GM18502 (cell line): ENCODE measurements at regions not wholly inside any gene's neighbourhood (a gene's known extent, or its start where the extent isn't known, plus 50 kb on each side); places are given as distances from the start of the nearest gene placed in this dataset.
A peak's percentile ranks its signal among the peaks of the same experiment; 100 is the strongest.
"Not testable (repeated sequence)": the region's sequence is repeated elsewhere in the genome, so short reads cannot be mapped to it uniquely, and the experiment has no call there.

Source experiments
- ATAC-seq: cut with Tn5 transposase; IDR thresholded peaks from one replicate; pipeline ENCODE4 v1.9.1; 2021; ENCODE audit warnings: mild to moderate bottlenecking; ENCODE audit not compliant: unreplicated experiment, poor library complexity

DNA sequence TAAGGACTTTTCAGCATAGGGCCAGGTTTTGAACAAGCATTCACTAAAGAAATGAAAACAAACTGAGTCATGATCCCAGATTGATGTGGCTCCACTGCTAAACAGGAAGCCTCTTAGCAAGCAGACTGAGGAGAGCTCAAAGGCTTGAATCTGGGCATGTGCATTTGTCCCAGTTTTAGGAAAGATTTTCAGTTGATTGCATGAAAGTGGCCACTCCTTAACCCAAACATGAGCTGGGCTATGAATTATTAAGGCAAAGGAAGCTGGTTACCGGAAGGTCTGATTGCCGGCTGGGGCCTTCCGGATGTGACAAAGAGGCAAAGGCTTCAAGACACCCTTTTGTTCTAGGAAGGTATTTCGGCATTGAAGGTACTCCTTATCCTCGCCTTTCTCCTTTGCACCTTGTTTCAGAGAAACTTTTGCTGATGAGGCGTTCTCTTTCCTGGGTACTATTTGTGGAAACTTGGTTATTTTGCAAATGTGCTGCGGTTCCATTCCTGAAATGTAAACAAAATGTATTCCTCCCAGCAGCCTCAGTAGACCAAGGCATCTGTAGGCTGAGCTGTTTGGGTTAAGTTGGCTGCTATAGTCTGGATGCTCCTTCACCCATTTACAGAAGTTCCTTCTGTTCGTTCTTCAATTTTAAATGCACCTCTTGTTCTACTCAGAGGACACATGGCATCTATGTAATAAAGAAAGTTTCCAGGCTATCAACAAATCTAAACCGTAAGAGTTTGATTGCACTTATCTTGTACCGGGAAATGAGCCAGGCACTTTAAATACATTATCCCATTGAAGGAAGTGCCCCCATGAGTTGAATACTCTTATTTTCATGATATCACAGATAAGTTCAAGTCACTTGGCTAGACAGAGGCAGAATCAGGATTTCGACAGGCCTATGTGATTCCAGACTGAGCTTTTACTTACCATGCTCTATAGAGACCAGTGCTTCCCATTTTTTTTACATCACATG is 115.6 kb upstream of the METAP2 start:
- no peak for ATAC-seq

DNA sequence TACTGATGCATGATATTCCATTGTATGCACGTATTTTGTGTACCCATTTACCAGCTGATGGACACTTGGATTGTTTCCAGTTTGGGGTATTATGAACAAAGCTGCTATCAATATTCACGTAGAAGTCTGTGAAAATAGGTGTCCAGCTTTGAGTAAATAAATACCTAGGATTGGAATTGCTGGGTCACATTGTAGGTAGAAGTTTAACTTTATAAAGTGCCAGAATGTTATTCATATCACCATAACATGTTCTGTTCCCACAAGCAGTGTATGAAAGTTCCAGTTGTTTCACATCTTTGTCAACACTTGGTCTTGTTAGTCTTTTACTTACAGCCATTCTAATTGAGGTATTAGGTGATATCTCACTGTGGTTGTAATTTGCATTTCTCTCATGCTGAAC is 108.0 kb upstream of the METAP2 start:
- no peak for ATAC-seq

DNA sequence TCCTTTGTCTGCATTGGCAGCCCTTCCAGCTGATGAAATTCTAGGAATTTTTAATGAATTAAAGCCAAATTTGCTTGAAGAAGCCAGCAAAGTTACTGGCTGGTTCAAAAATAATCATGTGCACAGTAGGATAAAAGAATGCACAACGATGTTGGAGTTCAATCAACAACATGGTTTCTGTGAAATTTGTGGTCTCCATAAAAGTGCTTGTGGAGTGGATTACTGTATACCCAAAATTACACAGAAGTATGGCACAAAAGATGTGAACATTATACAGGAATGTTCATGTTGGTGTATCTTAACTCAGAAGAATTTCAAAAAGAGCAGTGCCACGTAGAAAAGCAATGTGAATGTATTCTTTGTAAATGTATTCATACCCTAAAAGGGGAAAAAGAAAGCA is 105.0 kb upstream of the METAP2 start:
- no peak for ATAC-seq

DNA sequence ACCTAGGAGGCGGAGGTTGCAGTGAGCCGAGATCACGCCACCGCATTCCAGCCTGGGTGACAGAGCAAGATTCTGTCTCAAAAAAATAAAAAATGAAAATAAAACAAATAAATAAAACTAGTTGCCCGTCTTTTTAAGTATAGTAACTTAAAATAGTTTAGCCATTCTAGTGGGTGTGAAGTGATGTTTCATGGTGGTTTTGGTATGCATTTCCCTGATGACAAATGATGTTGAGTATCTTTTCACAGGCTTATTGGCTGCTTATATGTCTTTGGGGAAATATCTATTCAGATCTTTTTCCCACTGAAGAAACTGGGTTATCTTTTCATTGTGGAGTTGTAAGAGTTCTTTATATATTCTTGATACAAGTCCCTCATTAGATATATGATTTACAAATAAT is 102.4 kb upstream of the METAP2 start:
- no peak for ATAC-seq

DNA sequence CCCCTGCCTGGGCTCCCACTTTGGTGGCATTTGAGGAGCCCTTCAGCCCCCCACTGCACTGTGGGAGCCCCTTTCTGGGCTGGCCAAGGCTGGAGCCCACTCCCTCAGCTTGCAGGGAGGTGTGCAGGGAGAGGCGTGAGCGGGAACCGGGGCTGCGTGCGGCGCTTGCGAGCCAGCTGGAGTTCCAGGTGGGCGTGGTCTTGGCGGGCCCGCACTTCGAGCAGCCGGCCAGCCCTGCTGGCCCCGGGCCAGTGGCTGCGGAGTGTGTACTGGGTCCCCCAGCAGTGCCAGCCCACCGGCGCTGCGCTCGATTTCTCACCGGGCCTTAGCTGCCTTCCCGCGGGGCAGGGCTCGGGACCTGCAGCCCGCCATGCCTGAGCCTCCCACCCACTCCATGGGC is 94.5 kb upstream of the METAP2 start:
- ATAC-seq = not testable (repeated sequence)

DNA sequence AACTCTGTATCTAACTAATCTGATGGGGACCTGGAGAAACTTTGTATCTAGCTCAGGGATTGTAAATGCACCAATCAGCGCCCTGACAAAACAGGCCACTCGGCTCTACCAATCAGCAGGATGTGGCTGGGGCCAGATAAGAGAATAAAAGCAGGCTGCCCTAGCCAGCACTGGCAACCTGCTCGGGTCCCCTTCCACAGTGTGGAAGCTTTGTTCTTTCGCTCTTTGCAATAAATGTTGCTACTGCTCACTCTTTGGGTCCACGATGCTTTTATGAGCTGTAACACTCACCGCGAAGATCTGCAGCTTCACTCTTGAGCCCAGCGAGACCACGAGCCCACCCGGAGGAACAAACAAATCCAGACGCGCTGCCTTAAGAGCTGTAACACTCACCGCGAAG is 93.6 kb upstream of the METAP2 start:
- ATAC-seq = not testable (repeated sequence)

DNA sequence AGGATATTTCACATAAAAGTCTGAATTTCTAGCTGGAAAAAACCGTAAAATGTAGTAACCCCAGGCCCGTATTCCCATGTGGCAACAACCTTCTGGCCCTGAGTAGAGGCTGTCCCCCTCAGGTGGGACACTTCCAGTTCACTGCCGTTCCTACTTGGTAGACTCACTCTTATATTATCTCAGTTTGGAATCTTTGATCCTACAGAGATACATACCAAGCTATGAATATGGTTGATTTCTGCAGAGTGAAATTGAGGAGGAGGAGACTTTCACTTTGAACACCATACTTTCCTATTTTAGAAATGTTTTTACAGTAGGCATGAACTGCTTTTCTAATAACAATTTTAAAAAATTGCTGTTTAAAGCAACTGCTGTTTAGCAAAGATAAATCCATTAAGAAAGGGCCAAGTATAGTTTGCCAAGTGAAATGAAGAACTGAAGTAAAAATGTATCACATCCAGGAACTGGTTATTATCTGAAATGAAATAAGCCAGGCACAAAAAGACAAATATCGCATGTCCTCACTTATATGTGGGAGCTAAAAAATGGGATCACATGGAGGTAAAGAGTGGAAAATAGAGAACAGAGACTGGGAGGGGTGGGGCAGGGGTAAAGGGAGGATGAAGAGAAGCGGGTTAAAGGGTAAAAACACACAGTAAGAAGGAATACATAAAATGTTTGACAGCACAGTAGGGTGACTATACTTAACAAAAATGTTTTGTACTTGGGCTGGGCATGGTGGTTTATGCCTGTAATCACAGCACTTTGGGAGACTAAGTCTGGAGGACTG is 92.8 kb upstream of the METAP2 start:
- no peak for ATAC-seq

DNA sequence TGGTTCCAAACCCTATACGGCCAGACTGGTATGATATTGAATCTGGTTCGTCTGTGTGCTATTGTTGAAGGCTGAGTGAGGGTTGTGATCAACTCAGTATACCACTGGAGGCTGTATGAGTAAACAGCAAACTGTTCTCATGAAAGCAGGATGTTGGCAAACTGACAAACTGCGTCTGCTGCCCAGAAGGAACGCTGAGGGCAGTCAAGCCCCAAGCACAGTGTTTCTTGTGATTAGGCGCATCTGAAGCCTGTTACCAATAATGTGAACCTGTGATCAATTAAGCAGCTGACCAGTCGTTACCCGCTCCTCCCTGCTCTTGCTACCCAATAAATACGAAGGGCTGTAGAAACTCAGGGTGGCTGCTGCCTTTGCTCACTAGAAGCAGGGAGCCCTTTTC is 90.0 kb upstream of the METAP2 start:
- not testable (repeated sequence) for ATAC-seq

DNA sequence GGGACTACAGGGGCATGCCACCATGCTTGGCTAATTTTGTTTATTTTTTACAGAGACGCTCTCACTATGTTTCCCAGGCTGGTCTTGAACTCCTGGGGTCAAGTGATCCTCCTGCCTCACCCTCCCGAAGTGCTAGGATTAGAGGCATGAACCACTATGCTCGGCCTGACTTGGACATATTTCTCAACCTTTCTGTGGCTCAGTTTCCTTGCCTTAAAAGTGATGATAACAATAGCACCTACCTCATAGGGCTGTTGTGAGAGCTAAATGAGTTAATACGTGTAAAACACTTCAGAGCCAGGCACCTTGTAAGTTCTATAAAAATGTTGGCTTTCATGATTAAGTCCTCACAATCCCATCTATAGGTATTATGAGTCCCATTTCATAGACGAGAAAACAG is 89.2 kb upstream of the METAP2 start:
- ATAC-seq = no peak

DNA sequence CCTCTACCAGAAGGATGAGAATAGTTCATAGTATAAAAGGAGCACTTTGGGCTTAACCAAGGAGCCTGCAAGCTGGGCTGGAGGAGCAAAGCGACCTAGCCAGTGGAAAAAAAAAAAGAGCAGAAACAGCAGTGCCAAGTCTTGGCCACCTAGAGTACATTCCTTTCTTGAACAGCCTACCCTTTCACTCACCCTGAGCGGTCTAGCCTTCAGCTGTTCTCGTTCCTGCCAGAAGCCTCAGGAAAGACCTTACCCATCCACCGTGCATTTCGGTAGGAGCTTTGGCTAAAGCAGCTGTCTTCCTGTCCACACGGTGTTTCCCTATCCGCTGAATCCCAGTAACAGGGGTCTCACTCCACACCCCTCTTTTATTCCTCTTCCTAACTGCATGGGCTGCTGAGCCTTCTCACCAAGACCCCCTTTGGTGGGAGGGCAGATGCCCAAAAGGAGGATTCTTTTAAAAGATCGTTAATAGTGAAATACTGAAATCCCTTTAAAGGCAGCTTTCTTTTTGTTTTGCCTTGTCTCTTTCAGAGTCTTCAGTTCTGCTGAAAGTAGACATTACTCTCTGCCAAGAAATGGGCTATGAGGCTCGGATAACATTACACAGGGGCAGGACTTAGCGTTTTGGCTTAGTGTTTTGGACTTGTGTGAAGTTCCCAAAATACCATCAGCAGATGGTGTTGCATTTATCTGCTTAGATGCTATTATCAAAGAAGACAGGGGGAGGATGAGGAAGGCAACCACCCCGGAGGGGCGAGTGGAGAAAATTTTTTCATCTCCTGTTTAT is 88.5 kb upstream of the METAP2 start:
- ATAC-seq = no peak

DNA sequence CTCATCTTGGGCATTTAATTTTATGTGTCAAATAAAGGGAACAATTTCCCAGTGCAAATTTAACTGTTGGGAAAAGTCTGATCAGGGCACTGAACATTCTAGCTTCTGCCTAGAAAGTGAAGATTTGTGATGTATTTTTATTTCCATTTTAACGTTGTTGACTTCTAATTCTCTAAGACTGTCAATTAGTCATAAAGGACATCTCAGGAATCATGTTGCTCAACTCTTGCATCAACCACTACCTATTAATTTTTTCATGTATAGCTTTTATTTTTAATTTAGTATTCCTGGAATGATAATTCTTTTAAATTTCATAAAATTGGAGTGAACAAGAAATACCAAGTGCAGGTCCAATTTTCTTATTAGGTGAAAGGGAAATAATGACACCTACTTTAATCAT is 87.9 kb upstream of the METAP2 start:
- ATAC-seq = no peak

DNA sequence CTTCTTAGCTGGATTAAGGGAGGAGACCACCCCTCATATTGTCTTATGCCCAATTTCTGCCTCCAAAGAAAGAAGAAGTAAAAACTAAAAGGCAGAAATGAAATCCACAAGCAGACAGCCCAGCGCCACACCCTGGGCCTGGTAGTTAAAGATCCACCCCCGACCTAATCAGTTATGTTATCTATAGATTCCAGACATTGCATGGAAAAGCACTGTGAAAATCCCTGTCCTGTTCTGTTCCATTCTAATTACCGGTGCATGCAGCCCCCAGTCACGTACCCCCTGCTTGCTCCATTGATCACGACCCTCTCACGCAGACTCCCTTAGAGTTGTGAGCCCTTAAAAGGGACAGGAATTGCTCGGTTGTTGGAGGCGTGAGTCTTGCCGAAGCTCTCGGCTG is 85.7 kb upstream of the METAP2 start:
- ATAC-seq = not testable (repeated sequence)

DNA sequence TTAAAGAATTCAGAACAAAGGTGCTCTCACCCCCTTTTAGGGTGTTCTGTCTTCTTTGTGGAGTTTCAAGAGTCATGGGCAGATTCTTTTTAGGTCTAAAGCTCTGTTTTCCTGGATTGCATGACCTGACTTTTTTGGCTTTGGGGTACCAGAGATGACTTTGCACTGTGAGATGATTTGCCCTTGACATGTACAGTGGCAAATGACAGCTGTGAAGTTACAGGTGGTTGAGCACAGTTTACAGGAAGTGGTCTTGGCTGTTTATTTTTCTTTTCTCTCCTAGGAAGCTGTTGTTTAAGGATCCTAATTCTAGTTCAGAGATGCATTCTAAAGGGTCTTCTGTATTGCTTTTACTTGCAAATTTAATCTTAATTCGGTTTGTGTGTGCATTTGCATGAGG is 83.8 kb upstream of the METAP2 start:
- peak; percentile 71 for ATAC-seq

DNA sequence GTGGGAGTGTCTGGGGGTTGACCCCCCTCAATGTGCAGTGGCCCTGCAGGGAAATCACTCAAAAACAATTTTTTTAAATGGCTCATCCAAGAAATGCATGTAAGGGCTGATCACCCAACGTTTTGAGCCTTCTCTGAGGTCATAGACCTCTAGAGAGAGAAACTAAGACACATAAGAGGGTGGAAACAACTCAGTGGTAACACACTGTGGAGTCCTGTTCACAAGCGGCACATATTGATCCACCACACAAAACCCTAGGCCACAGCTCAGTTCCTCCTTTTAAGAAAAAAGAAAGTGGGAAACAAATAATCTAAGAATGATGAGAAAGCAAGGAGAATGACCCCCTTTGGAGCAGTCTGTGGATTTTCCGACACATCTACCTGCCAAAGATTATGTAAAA is 83.0 kb upstream of the METAP2 start:
- ATAC-seq = peak; percentile 32

DNA sequence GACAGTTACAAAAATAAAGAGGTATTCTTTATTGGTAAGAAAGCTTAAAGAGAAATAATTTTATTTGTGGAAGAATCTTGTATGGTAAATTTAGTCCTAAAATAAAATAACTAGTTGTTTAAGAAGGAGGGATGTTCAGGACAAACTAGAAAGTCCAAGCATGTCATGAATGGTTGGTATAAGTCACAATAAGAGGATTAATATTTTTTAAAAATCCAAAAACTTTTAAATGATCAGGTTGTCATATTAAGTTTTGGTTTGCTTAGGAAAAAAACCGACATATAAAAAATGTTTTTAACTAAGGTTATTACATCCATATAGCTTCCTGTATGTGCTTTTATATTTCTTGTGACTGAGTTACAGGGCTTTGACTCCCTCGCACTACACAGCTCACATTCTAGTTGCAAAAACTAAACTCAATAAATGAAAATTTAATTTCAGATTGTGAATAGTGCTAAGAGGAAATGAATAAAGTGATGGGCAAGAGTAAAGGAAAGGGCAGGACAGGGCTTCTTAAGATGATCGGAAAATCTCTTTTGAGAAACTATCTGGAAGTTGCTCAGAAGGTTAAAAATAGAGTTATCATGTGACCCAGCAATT is 80.7 kb upstream of the METAP2 start:
- ATAC-seq = no peak

DNA sequence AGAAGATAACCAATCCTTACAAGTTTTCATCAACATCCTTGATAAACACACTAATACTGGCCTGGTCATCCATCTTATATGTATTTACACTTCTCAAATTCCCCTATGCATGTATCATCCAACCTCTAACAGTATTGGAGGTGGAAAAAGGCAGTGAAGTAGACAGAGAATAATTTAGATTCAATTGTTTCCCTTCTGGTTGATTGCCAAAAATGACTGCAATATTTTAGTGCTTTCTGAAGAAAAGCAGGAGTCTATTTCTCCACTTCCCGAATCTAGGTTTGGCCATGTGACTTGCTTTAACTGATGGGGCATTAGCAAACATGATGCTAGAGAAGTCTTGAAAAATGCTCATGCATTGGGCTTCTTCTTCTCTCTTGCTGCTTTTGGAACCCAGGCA is 78.3 kb upstream of the METAP2 start:
- no peak for ATAC-seq

DNA sequence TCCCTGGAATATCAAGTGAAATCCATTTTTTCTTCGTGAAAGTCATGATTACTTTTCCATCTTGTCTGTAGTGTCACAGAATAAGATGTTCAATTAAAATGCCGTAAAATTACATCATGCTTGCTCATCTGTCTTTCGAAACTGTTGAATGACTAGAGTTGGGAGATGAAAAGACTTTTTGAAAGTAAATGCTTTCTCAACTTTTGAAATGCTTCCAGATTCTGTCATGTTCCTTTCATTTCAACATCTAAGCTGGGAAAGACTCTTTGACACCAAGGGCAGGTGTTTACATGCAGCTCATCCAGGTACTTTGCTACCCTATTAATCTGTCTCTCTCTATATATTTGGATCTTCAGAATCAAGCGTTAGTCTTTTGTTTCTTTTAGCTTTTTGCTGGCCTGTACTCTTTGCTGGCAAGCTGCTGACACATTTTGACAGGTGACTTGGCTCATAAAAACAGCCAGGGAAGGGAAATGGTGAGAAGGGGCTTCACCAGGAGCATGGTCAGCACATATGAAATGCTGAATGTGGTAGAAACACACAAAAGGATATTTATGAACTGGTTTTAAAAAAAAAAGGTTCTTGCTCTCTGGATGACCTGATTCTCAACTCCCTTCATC is 77.0 kb upstream of the METAP2 start:
- no peak for ATAC-seq

DNA sequence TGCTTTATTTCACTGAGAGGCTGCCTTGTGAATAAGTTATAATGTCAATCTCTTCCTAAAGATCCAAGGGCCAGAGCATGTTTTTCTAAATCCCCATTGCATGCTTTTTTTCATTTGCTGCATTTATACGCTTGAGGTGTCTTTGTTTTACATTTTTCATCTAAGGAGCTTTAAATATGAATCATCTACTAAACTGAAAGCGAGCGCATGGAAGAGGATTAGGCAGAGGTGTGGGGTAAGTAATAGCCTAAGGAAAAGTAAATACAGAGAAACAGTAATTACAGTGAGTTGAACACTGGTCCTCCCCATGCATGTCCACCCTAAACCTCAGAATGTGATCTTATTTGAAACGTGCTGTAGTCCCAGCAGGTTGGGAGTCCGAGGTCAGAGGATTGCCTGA is 76.4 kb upstream of the METAP2 start:
- ATAC-seq = no peak

DNA sequence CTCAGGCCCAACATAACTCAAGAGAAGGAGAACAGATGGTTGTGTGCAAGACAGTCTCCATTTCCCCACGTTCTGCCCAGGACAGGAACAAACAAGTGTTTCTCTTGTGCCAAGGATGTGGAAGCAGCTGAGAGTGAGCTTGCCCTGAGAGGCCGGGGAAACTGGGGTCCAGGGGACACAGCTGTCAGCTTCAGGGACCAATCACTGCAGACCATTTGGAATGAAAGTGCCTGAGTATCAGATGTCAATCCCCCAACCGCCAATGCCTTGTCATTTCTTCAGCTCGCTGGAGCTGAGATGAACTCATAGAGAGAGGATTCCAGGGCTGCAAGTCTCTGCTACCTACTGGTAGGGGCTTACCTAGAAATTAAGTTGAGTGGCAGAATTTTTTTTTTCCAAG is 71.9 kb upstream of the METAP2 start:
- ATAC-seq = no peak

DNA sequence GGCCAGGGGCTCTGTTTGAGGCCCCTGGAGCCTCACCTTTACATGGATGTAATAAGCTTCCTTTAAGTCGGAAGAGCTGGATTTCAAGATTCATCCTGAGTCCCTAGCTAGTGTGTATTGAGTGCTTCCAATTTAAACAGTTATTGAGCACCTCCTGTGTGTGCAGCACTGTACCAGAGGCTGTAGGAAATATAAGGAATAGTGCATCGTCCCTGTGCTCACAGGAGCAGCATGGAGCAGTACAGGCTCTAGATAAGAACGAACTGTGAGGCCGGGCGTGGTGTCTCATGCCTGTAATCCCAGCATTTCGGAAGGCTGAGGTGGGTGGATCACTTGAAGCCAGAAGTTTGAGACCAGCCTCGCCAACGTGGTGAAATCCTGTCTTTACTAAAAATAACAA is 65.8 kb upstream of the METAP2 start:
- no peak for ATAC-seq
